MM.1S (cell line): ENCODE measurements at regions not wholly inside any gene's neighbourhood (a gene's known extent, or its start where the extent isn't known, plus 50 kb on each side); places are given as distances from the start of the nearest gene placed in this dataset.

Experiments
- EZH2phosphoT487 ChIP-seq: fragments of 300-600 bp; sonication (generic); IDR thresholded peaks from 2 replicates; pipeline ENCODE4 v1.6.1; 2018; ENCODE audit warnings: antibody characterized with exemption, low read length
- TF ChIP-seq, protein P1 (sequence below): fragments of 300-600 bp; sonication (generic); IDR thresholded peaks from 2 replicates; pipeline ENCODE4 v1.5.1; 2016; ENCODE audit warnings: antibody characterized with exemption, low read length, mixed read lengths

DNA sequence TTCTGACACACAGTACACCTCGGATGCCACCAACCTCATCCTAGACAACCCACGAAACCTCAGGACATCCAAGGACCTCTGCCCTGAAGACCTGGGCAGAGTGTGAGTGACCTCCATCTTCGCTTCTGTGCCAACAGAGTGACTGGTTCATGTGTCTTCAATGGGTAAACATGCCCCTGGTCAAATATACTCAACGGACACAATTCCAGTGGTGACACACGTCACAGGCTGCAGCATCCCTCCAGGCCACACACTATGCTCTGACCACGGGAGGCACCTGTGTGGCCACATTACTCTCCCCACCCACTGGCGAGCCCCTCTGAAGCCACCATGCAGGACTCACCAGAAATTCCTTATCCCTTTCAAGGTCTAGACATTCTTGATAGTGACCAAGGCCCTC is 85.2 kb downstream of the GALR1 start:
- TF ChIP-seq, protein P1, sequence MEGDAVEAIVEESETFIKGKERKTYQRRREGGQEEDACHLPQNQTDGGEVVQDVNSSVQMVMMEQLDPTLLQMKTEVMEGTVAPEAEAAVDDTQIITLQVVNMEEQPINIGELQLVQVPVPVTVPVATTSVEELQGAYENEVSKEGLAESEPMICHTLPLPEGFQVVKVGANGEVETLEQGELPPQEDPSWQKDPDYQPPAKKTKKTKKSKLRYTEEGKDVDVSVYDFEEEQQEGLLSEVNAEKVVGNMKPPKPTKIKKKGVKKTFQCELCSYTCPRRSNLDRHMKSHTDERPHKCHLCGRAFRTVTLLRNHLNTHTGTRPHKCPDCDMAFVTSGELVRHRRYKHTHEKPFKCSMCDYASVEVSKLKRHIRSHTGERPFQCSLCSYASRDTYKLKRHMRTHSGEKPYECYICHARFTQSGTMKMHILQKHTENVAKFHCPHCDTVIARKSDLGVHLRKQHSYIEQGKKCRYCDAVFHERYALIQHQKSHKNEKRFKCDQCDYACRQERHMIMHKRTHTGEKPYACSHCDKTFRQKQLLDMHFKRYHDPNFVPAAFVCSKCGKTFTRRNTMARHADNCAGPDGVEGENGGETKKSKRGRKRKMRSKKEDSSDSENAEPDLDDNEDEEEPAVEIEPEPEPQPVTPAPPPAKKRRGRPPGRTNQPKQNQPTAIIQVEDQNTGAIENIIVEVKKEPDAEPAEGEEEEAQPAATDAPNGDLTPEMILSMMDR: no peak
- TF ChIP-seq EZH2phosphoT487: no peak
